Glutamatergic neuron (in vitro differentiated cells): ENCODE measurements at regions not wholly inside any gene's neighbourhood (a gene's known extent, or its start where the extent isn't known, plus 50 kb on each side); places are given as distances from the start of the nearest gene placed in this dataset.

Source experiments
- DNase-seq: peaks from one replicate; pipeline ENCODE4 v3.0.0; 2022
- H3K27ac Mint-ChIP-seq: one replicate; pipeline ENCODE4 v1.8.0; 2020; ENCODE audit warnings: mild to moderate bottlenecking, mixed read lengths, inconsistent platforms; ENCODE audit not compliant: unreplicated experiment
- H3K27me3 Mint-ChIP-seq: one replicate; pipeline ENCODE4 v1.8.0; 2020; ENCODE audit warnings: mild to moderate bottlenecking, moderate library complexity, mixed read lengths, inconsistent platforms; ENCODE audit not compliant: unreplicated experiment
- H3K36me3 Mint-ChIP-seq: one replicate; pipeline ENCODE4 v1.8.0; 2020; ENCODE audit warnings: mild to moderate bottlenecking, mixed read lengths, inconsistent platforms; ENCODE audit not compliant: unreplicated experiment
- H3K4me1 Mint-ChIP-seq: one replicate; pipeline ENCODE4 v1.8.0; 2020; ENCODE audit warnings: mild to moderate bottlenecking, low read depth, mixed read lengths, inconsistent platforms; ENCODE audit not compliant: unreplicated experiment
- H3K4me3 Mint-ChIP-seq: one replicate; pipeline ENCODE4 v1.8.0; 2020; ENCODE audit warnings: mild to moderate bottlenecking, mixed read lengths, inconsistent platforms; ENCODE audit not compliant: unreplicated experiment
- H3K9me3 Mint-ChIP-seq: one replicate; pipeline ENCODE4 v1.8.0; 2020; ENCODE audit warnings: mild to moderate bottlenecking, moderate library complexity, mixed read lengths, inconsistent platforms; ENCODE audit not compliant: unreplicated experiment
- CTCF ChIP-seq: fragments of 200-600 bp; sonication (generic); IDR thresholded peaks from one replicate; pipeline ENCODE4 v1.5.0; 2021; ENCODE audit not compliant: partially characterized antibody, unreplicated experiment

GRCh38 chr3:147008886-147009285 is 397.5 kb downstream of the ZIC4 start:
- H3K4me1 Mint-ChIP-seq, result no peaks in the 10 kb centered on the region
- H3K27ac Mint-ChIP-seq, result no peak overlapping the region
- H3K27me3 Mint-ChIP-seq, result peaks cover 2% of the 10 kb centered on the region
- H3K4me3 Mint-ChIP-seq, result no peak overlapping the region
- H3K36me3 Mint-ChIP-seq, result no peaks in the 10 kb centered on the region
- DNase-seq, result no peak
- no peak for TF ChIP-seq CTCF
- H3K9me3 Mint-ChIP-seq, result no peaks in the 10 kb centered on the region

GRCh38 chr3:147008458-147008857 is 397.9 kb downstream of the ZIC4 start:
- Mint-ChIP-seq H3K4me3 (no peak overlapping the region), H3K27me3 (peaks cover 2% of the 10 kb centered on the region), H3K4me1 (no peaks in the 10 kb centered on the region), H3K9me3 (no peaks in the 10 kb centered on the region), H3K27ac (no peak overlapping the region), H3K36me3 (no peaks in the 10 kb centered on the region)
- DNase-seq, result no peak
- TF ChIP-seq CTCF, result no peak

- no peak overlapping the region for H3K27ac Mint-ChIP-seq
- no peak for DNase-seq
- H3K4me1 Mint-ChIP-seq, result no peaks in the 10 kb centered on the region
- H3K4me3 Mint-ChIP-seq, result no peak overlapping the region
- no peaks in the 10 kb centered on the region for H3K36me3 Mint-ChIP-seq
- no peak for TF ChIP-seq CTCF
- no peaks in the 10 kb centered on the region for H3K9me3 Mint-ChIP-seq
- H3K27me3 Mint-ChIP-seq, result peaks cover 2% of the 10 kb centered on the region
Measured at GRCh38 chr3:147007736-147008245, 398.6 kb downstream of the ZIC4 start.

DNA sequence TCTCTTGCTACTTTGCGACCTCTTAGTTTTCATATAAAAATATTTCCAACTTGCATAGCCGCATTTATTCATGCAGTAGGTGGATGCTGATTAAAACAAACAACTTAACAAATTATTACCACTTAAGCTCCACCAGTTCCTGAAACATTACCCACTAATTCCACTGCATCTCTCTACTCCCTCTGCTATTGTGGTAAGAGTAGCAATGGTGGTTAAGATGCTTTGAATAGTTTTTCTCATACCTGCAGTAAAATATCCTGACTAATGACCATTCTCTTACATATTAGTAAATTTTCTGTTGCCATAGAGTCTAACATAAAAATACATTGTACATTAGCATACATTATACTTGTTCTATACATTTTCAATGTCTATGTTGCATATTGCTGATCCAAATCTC is 397.6 kb upstream of the PLSCR5 start:
- no peak for TF ChIP-seq CTCF
- Mint-ChIP-seq H3K4me1 (no peaks in the 10 kb centered on the region), H3K4me3 (no peak overlapping the region), H3K36me3 (no peaks in the 10 kb centered on the region), H3K9me3 (no peaks in the 10 kb centered on the region), H3K27me3 (peaks cover 2% of the 10 kb centered on the region), H3K27ac (no peak overlapping the region)
- DNase-seq, result no peak

GRCh38 chr3:147000274-147000673 is 395.1 kb upstream of the PLSCR5 start:
- Mint-ChIP-seq H3K27me3 (peaks cover 1% of the 10 kb centered on the region), H3K4me1 (no peaks in the 10 kb centered on the region), H3K27ac (no peak overlapping the region), H3K9me3 (no peaks in the 10 kb centered on the region), H3K4me3 (no peak overlapping the region), H3K36me3 (no peaks in the 10 kb centered on the region)
- DNase-seq, result no peak
- no peak for TF ChIP-seq CTCF
